Keratinocyte (primary cell): ENCODE measurements at regions not wholly inside any gene's neighbourhood (a gene's known extent, or its start where the extent isn't known, plus 50 kb on each side); places are given as distances from the start of the nearest gene placed in this dataset.

Experiments
- DNase-seq: peaks from one replicate; pipeline ENCODE4 v3.0.0-alpha.2; 2011; ENCODE audit warnings: low read depth, missing footprints, low spot score
- FAIRE-seq: peaks from 2 replicates; lab custom pipeline; 2011; peaks lifted over from hg19 to GRCh38; lab: Jason Lieb, UNC
- H2AFZ ChIP-seq: 2 replicates; pipeline ENCODE4 v1.6.0; 2012; ENCODE audit warnings: low read length, control low read depth, inconsistent platforms; ENCODE audit not compliant: control insufficient read depth
- H3K27ac ChIP-seq: 2 replicates; pipeline ENCODE4 v1.5.1; 2011; ENCODE audit warnings: low read length; ENCODE audit not compliant: control insufficient read depth, insufficient read depth
- H3K27me3 ChIP-seq: 3 replicates; pipeline ENCODE4 v1.6.0; 2011; ENCODE audit warnings: low read length; ENCODE audit not compliant: control insufficient read depth, insufficient read depth; ENCODE audit errors: extremely low read depth
- H3K36me3 ChIP-seq, 2 experiments: 2 replicates in 1 of 2; 3 replicates in 1 of 2; pipeline ENCODE4 v1.5.1; 2011; ENCODE audit warnings: low read length in 2 of 2, mild to moderate bottlenecking in 1 of 2; ENCODE audit not compliant: control insufficient read depth in 2 of 2, insufficient read depth in 2 of 2; ENCODE audit errors: extremely low read depth in 1 of 2
- H3K4me1 ChIP-seq: 3 replicates; pipeline ENCODE4 v1.5.1; 2011; ENCODE audit warnings: low read length; ENCODE audit not compliant: control insufficient read depth, insufficient read depth; ENCODE audit errors: extremely low read depth
- H3K4me2 ChIP-seq: 3 replicates; pipeline ENCODE4 v1.6.0; 2011; ENCODE audit warnings: low read depth, low read length; ENCODE audit not compliant: control insufficient read depth, insufficient read depth; ENCODE audit errors: extremely low read depth
- H3K4me3 ChIP-seq, 3 experiments: fragments of 200-600 bp in 1 of 3; sonication (generic) in 1 of 3; 2 replicates in 2 of 3; 3 replicates in 1 of 3; pipeline ENCODE4 v1.5.1; 2011 to 2016; ENCODE audit warnings: low read length in 3 of 3, mild to moderate bottlenecking in 3 of 3, control low read depth in 2 of 3, inconsistent platforms in 1 of 3, low read depth in 1 of 3, mixed read lengths in 1 of 3, mixed run types in 1 of 3, moderate library complexity in 1 of 3; ENCODE audit not compliant: control insufficient read depth in 2 of 3, insufficient read depth in 2 of 3; ENCODE audit errors: extremely low read depth in 1 of 3
- H3K79me2 ChIP-seq: 2 replicates; pipeline ENCODE4 v1.6.0; 2012; ENCODE audit warnings: low read length; ENCODE audit not compliant: control insufficient read depth, insufficient read depth
- H3K9ac ChIP-seq: 3 replicates; pipeline ENCODE4 v1.6.0; 2011; ENCODE audit warnings: low read length; ENCODE audit not compliant: control insufficient read depth, insufficient read depth; ENCODE audit errors: extremely low read depth
- H3K9me1 ChIP-seq: 3 replicates; pipeline ENCODE4 v1.6.0; 2011; ENCODE audit warnings: low read length; ENCODE audit not compliant: control insufficient read depth, insufficient read depth; ENCODE audit errors: extremely low read depth
- H3K9me3 ChIP-seq: 2 replicates; pipeline ENCODE4 v1.5.1; 2012; ENCODE audit warnings: low read depth, low read length; ENCODE audit not compliant: control insufficient read depth
- H4K20me1 ChIP-seq: 3 replicates; pipeline ENCODE4 v1.6.0; 2011; ENCODE audit warnings: low read length; ENCODE audit not compliant: control insufficient read depth, insufficient read depth; ENCODE audit errors: extremely low read depth
- EZH2 ChIP-seq: IDR thresholded peaks from one replicate; pipeline ENCODE4 v1.6.1; 2012; ENCODE audit warnings: inconsistent platforms, mild to moderate bottlenecking, low read length, moderate library complexity
- dilution Hi-C: fragments of 300-500 bp; cut with MboI; formaldehyde crosslinking; loops from one replicate; pipeline ENCODE4 v1.7.0; 2020; ENCODE audit warnings: low sequenced_read_pairs; ENCODE audit not compliant: extremely low pct_ligation_motif_present
- TF ChIP-seq, protein P1 (sequence below), 3 experiments: IDR thresholded peaks in 1 of 3; conservative IDR thresholded peaks in 1 of 3; optimal IDR thresholded peaks in 1 of 3; 2 replicates in 2 of 3; 3 replicates in 1 of 3; pipeline versions ENCODE3 to v1.5.1; 2011; ENCODE audit warnings: low read length in 3 of 3, mild to moderate bottlenecking in 3 of 3, moderate library complexity in 2 of 3, control low read depth in 1 of 3, inconsistent platforms in 1 of 3; ENCODE audit not compliant: insufficient read depth in 2 of 3; ENCODE audit errors: extremely low read depth in 1 of 3

- no peak for FAIRE-seq
- H3K27me3 ChIP-seq: no peaks in the 10 kb centered on the region
- DNase-seq: no peak
- H3K79me2 ChIP-seq: no peaks in the 10 kb centered on the region
- no peaks in the 10 kb centered on the region for H3K9me3 ChIP-seq
- dilution Hi-C loops: no loop called here
- no peak overlapping the region for H3K27ac ChIP-seq
- no peak overlapping the region for H3K9ac ChIP-seq
- TF ChIP-seq EZH2: no peak
- TF ChIP-seq, protein P1, sequence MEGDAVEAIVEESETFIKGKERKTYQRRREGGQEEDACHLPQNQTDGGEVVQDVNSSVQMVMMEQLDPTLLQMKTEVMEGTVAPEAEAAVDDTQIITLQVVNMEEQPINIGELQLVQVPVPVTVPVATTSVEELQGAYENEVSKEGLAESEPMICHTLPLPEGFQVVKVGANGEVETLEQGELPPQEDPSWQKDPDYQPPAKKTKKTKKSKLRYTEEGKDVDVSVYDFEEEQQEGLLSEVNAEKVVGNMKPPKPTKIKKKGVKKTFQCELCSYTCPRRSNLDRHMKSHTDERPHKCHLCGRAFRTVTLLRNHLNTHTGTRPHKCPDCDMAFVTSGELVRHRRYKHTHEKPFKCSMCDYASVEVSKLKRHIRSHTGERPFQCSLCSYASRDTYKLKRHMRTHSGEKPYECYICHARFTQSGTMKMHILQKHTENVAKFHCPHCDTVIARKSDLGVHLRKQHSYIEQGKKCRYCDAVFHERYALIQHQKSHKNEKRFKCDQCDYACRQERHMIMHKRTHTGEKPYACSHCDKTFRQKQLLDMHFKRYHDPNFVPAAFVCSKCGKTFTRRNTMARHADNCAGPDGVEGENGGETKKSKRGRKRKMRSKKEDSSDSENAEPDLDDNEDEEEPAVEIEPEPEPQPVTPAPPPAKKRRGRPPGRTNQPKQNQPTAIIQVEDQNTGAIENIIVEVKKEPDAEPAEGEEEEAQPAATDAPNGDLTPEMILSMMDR (optimal IDR thresholded peaks at IDR 0.05 in 1 of 3, IDR thresholded peaks at IDR 0.05 in 1 of 3, conservative IDR thresholded peaks at IDR 0.05 in 1 of 3; ENCODE audit: extremely low read depth in 1 of 3, insufficient read depth in 2 of 3, low read length in 3 of 3): no peak
- H3K4me1 ChIP-seq: peaks cover 8% of the 10 kb centered on the region
- no peaks in the 10 kb centered on the region for H3K9me1 ChIP-seq
- no peaks in the 10 kb centered on the region for H4K20me1 ChIP-seq
- no peak overlapping the region for H3K4me2 ChIP-seq
- no peak overlapping the region for H2AFZ ChIP-seq
- H3K36me3 ChIP-seq: no peaks in the 10 kb centered on the region
- H3K4me3 ChIP-seq: no peak overlapping the region
Observed at GRCh38 chr5:159787837-159788236, 128.4 kb upstream of the ADRA1B start.

DNA sequence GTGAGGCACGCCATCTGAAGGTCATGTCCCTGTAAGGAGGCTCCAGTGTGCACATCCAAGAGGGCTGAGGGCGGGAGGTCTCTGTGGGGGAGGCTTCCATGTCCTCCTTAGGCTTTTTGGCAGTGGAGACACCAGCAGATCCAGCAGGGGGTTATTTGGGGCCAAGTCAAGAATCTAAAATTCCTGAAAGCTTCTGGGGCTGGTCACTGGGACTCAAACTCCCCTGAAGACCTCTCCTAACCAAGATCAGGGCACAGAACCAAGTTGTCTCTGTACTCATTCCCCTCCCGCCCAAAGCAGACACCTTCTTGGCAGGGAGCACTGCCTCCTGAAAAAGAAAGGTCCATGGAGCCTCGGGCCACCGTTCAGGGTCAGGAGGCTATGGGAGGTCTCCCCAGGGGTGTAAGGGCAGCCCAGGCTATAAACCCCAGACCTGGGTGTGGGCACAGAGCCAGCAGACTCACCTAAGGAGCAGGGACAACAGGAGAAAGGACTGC, 127.4 kb upstream of the ADRA1B start:
- no peaks in the 10 kb centered on the region for H3K9me3 ChIP-seq
- no peak overlapping the region for H3K4me3 ChIP-seq
- no peaks in the 10 kb centered on the region for H4K20me1 ChIP-seq
- dilution Hi-C loops: no loop called here
- H3K36me3 ChIP-seq: no peaks in the 10 kb centered on the region
- H3K4me1 ChIP-seq: peaks cover 3% of the 10 kb centered on the region
- no peak overlapping the region for H3K9ac ChIP-seq
- H3K27me3 ChIP-seq: no peaks in the 10 kb centered on the region
- no peak overlapping the region for H3K4me2 ChIP-seq
- no peaks in the 10 kb centered on the region for H3K9me1 ChIP-seq
- no peak overlapping the region for H3K27ac ChIP-seq
- TF ChIP-seq EZH2: no peak
- TF ChIP-seq, protein P1 (optimal IDR thresholded peaks at IDR 0.05 in 1 of 3, IDR thresholded peaks at IDR 0.05 in 1 of 3, conservative IDR thresholded peaks at IDR 0.05 in 1 of 3; ENCODE audit: extremely low read depth in 1 of 3, insufficient read depth in 2 of 3, low read length in 3 of 3): no peak
- H2AFZ ChIP-seq: no peak overlapping the region
- H3K79me2 ChIP-seq: no peaks in the 10 kb centered on the region
- no peak for FAIRE-seq
- DNase-seq: no peak
